C4-2B (cell line): ENCODE measurements at regions not wholly inside any gene's neighbourhood (a gene's known extent, or its start where the extent isn't known, plus 50 kb on each side); places are given as distances from the start of the nearest gene placed in this dataset.

Experiments used
- CTCF ChIP-seq: fragments of 450-650 bp; conservative IDR thresholded peaks from 2 replicates; pipeline ENCODE4 v1.5.1; 2017; ENCODE audit warnings: mild to moderate bottlenecking
- ZFX ChIP-seq: fragments of 450-650 bp; IDR thresholded peaks from 2 replicates; pipeline ENCODE4 v1.6.1; 2017

DNA sequence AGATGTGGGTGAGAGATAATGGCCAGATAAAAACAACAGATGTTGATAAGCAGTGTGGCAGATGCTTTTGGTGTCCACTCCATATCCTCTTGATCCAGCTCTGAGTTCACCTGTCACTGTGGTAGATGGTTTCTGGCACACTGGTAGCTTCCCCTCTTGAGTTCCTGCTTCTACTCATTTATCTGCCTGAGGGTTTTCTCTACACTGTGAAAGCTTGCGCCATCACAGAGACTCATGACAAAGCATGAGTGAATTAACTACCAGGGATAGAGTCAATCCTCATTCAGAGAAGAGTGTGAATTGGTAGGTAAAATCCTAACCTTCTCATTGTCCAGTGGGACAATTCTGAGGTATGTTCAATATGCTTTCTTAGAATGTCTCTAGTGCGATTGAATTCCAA lies 50.0 kb upstream of the ARHGEF26 start:
- no peak for TF ChIP-seq CTCF
- no peak for TF ChIP-seq ZFX
